Natural killer cell (primary cell): ENCODE measurements at regions not wholly inside any gene's neighbourhood (a gene's known extent, or its start where the extent isn't known, plus 50 kb on each side); places are given as distances from the start of the nearest gene placed in this dataset.

Experiments used
- ATAC-seq, 3 donors: fragments of 150-1000 bp in 2 of 3; fragments of 200-7000 bp in 1 of 3; cut with Tn5 transposase; 1 replicate in 1 of 3; 2 replicates in 2 of 3; pipeline ENCODE4 v1.10.0; 2021; ENCODE audit warnings: mild to moderate bottlenecking in 2 of 3, moderate library complexity in 2 of 3
- DNase-seq, 2 donors: peaks; one replicate each; pipeline versions ENCODE4 v3.0.0 to v3.0.0-alpha.2; 2013 to 2021; ENCODE audit warnings: mixed read lengths in 1 of 2
- H3K27ac ChIP-seq: one replicate; pipeline ENCODE4 v1.5.1; 2013; ENCODE audit warnings: mild to moderate bottlenecking, low read length
- H3K27me3 ChIP-seq: one replicate; pipeline ENCODE4 v1.6.1; 2013; ENCODE audit warnings: low read length; ENCODE audit not compliant: control insufficient read depth, insufficient read depth
- H3K36me3 ChIP-seq: one replicate; pipeline ENCODE4 v1.6.1; 2013; ENCODE audit warnings: low read length; ENCODE audit not compliant: control insufficient read depth, insufficient read depth
- H3K4me1 ChIP-seq: one replicate; pipeline ENCODE4 v1.6.1; 2013; ENCODE audit warnings: low read length; ENCODE audit not compliant: control insufficient read depth, insufficient read depth
- H3K4me3 ChIP-seq: one replicate; pipeline ENCODE4 v1.5.1; 2013; ENCODE audit warnings: low read length
- H3K9me3 ChIP-seq: one replicate; pipeline ENCODE4 v1.6.1; 2013; ENCODE audit warnings: low read length; ENCODE audit not compliant: control insufficient read depth, insufficient read depth
- H3K27ac Mint-ChIP-seq, 2 donors: one replicate each; pipeline ENCODE4 v1.8.0; 2022; ENCODE audit warnings: mild to moderate bottlenecking in 2 of 2, mixed read lengths in 2 of 2, moderate library complexity in 1 of 2
- H3K27me3 Mint-ChIP-seq, 2 donors: one replicate each; pipeline ENCODE4 v1.8.0; 2022; ENCODE audit warnings: low read depth in 2 of 2, mixed read lengths in 2 of 2
- H3K36me3 Mint-ChIP-seq: one replicate; pipeline ENCODE4 v1.8.0; 2022; ENCODE audit warnings: mixed read lengths
- H3K4me1 Mint-ChIP-seq, 2 donors: one replicate each; pipeline ENCODE4 v1.8.0; 2022; ENCODE audit warnings: mixed read lengths in 2 of 2
- H3K4me3 Mint-ChIP-seq: one replicate; pipeline ENCODE4 v1.8.0; 2022; ENCODE audit warnings: mild to moderate bottlenecking, moderate library complexity, mixed read lengths
- H3K9me3 Mint-ChIP-seq, 2 donors: one replicate each; pipeline ENCODE4 v1.8.0; 2022; ENCODE audit warnings: mixed read lengths in 2 of 2
- WGBS: methylation state at CpG from one replicate; pipeline ENCODE4 v1.1.7; 2013; ENCODE audit warnings: missing lambda C conversion rate; ENCODE audit not compliant: insufficient coverage; 5-methylcytosine and 5-hydroxymethylcytosine counted together
- intact Hi-C: fragments of 100-400 bp; cut with micrococcal nuclease; formaldehyde crosslinking; loops from one replicate; pipeline ENCODE4 v1.14.2; 2022
- TF ChIP-seq, protein P1 (sequence below): fragments of 200-600 bp; IDR thresholded peaks from one replicate; pipeline ENCODE4 v1.8.0; 2022; ENCODE audit warnings: antibody characterized with exemption

DNA sequence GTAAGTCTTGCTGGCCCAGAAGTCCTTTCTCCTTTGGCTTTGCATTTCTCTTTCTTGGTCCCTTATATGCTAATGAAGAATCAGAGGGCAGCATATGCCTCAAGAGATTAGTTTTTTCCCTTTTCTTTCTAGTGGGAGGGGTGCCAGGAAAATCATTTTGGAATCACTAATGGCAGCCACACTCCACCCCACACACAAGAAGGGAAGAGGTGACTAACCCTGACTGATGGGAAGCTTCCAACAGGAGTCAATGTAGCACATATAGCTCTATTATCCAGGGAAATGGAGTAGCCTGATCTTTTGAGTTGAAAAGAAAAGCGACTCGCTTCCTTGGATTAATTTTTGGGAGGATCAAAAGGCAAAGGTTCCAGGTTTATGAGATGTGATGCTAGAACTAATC is 225.3 kb downstream of the KIF20B start:
- H3K9me3 ChIP-seq = no peaks in the 10 kb centered on the region
- Mint-ChIP-seq H3K36me3 (no peaks in the 10 kb centered on the region), H3K27ac (no peak overlapping the region), H3K27me3 (peaks cover 0 to 2% of the 10 kb centered on the region in 2 donors), H3K9me3 (peaks cover 0 to 2% of the 10 kb centered on the region in 2 donors), H3K4me3 (no peak overlapping the region), H3K4me1 (no peaks in the 10 kb centered on the region)
- intact Hi-C loops = no loop called here
- TF ChIP-seq, protein P1, sequence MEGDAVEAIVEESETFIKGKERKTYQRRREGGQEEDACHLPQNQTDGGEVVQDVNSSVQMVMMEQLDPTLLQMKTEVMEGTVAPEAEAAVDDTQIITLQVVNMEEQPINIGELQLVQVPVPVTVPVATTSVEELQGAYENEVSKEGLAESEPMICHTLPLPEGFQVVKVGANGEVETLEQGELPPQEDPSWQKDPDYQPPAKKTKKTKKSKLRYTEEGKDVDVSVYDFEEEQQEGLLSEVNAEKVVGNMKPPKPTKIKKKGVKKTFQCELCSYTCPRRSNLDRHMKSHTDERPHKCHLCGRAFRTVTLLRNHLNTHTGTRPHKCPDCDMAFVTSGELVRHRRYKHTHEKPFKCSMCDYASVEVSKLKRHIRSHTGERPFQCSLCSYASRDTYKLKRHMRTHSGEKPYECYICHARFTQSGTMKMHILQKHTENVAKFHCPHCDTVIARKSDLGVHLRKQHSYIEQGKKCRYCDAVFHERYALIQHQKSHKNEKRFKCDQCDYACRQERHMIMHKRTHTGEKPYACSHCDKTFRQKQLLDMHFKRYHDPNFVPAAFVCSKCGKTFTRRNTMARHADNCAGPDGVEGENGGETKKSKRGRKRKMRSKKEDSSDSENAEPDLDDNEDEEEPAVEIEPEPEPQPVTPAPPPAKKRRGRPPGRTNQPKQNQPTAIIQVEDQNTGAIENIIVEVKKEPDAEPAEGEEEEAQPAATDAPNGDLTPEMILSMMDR = no peak
- H3K27me3 ChIP-seq = no peaks in the 10 kb centered on the region
- no peaks in the 10 kb centered on the region for H3K36me3 ChIP-seq
- WGBS = 93% methylated on average over 2 of the region's 2 CpGs
- ATAC-seq (no peak), DNase-seq (no peak)
- H3K27ac ChIP-seq = no peak overlapping the region
- no peak overlapping the region for H3K4me3 ChIP-seq
- H3K4me1 ChIP-seq = no peaks in the 10 kb centered on the region

DNA sequence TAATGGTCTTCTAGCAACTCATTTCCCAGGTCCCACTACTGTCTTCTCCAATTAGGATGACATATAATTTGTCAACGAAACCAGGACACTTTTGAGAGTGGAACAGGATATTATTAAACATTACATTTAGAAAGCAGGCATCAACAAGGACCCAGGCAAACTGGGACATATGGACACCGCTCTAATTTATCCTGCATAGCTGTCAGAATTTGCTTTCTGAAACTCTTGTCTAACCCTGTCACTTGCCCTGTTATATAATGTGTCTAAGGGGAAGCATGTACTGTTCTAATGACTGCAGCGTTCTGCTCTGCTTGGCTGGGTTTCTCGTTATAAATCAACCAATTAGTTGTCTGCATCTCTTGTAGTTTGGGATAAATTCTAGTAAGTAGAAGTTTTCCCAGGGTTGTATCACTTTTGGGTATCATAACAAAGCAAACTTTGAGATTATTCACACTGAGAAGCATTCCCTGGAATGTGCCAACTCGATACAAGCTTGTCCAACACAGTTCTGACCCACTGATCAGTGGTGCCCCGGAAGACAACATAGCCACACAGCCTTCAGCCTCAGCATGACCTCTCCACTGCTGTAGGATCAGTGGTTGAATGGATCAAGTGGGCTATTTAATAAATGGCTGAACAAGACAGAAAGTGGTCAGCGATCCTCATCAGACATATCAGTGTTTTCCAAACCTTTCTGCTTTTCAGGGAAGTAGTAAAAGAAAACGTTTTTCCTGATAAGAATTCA is 228.1 kb downstream of the KIF20B start:
- H3K27ac Mint-ChIP-seq = no peak overlapping the region
- H3K27ac ChIP-seq = no peak overlapping the region
- DNase-seq (no peak), ATAC-seq (no peak)
- TF ChIP-seq, protein P1 = no peak
- H3K4me1 Mint-ChIP-seq = no peaks in the 10 kb centered on the region
- peaks cover 0 to 2% of the 10 kb centered on the region in 2 donors for H3K27me3 Mint-ChIP-seq
- no peak overlapping the region for H3K4me3 Mint-ChIP-seq
- H3K27me3 ChIP-seq = no peaks in the 10 kb centered on the region
- no peaks in the 10 kb centered on the region for H3K36me3 ChIP-seq
- H3K9me3 Mint-ChIP-seq = peaks cover 0 to 2% of the 10 kb centered on the region in 2 donors
- intact Hi-C loops = no loop called here
- no peaks in the 10 kb centered on the region for H3K36me3 Mint-ChIP-seq
- WGBS = 77% methylated on average over 6 of the region's 8 CpGs
- H3K4me3 ChIP-seq = no peak overlapping the region
- no peaks in the 10 kb centered on the region for H3K4me1 ChIP-seq
- H3K9me3 ChIP-seq = no peaks in the 10 kb centered on the region

DNA sequence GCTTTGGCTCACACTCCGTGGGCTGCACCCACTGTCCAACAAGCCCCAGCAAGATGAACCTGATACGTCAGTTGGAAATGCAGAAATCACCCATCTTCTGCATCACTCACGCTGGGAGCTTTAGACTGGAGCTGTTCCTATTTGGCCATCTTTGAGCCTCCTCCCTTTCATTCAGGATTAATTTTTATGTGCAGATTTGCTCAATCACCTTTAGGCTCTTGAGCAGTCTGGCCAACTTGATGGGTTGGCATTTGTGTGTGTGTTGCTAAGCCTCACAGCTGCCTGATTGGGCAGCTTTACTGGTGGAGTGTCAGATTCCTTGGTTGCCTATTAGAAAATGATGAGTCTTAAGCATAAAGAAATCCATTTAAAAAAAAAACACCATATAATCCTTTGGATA is 236.1 kb downstream of the KIF20B start:
- Mint-ChIP-seq H3K36me3 (no peaks in the 10 kb centered on the region), H3K4me1 (peaks cover 0 to 4% of the 10 kb centered on the region in 2 donors), H3K27me3 (no peaks in the 10 kb centered on the region), H3K27ac (no peak overlapping the region), H3K9me3 (peaks cover 0 to 2% of the 10 kb centered on the region in 2 donors), H3K4me3 (no peak overlapping the region)
- intact Hi-C loops = no loop called here
- no peak for ATAC-seq
- TF ChIP-seq, protein P1 = no peak
- WGBS = 86% methylated on average over 3 of the region's 3 CpGs
- no peaks in the 10 kb centered on the region for H3K9me3 ChIP-seq
- no peak overlapping the region for H3K4me3 ChIP-seq
- H3K27me3 ChIP-seq = no peaks in the 10 kb centered on the region
- H3K27ac ChIP-seq = no peak overlapping the region
- no peaks in the 10 kb centered on the region for H3K36me3 ChIP-seq
- DNase-seq = no peak
- no peaks in the 10 kb centered on the region for H3K4me1 ChIP-seq

DNA sequence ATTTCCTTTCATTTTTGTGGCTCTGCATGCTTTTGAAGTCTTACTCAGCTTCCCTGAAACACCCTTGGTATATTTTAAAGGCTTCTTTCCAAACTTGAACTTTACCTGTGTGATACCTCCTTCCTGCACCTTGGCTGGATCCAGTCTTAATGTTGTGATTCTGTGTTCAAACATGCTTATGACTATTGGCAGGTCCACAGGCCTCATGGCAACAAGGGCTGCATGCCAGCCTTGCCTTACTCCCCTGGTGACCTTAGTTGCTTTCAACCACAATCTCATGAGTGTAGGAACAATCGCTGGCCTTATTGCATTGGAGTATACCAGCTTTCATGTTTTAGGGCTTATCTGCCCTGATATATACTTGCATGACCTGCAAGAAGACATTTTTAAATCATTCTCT is 238.7 kb downstream of the KIF20B start:
- Histone ChIP-seq H3K4me1 (no peaks in the 10 kb centered on the region), H3K27ac (no peak overlapping the region), H3K4me3 (no peak overlapping the region), H3K9me3 (no peaks in the 10 kb centered on the region), H3K36me3 (no peaks in the 10 kb centered on the region), H3K27me3 (no peaks in the 10 kb centered on the region)
- ATAC-seq (no peak), DNase-seq (no peak)
- intact Hi-C loops = no loop called here
- H3K27ac Mint-ChIP-seq = no peak overlapping the region
- H3K9me3 Mint-ChIP-seq = peaks cover 0 to 2% of the 10 kb centered on the region in 2 donors
- H3K27me3 Mint-ChIP-seq = peaks cover 0 to 2% of the 10 kb centered on the region in 2 donors
- H3K4me1 Mint-ChIP-seq = peaks cover 0 to 4% of the 10 kb centered on the region in 2 donors
- no peaks in the 10 kb centered on the region for H3K36me3 Mint-ChIP-seq
- 89% methylated on average over 1 of the region's 1 CpG for WGBS
- H3K4me3 Mint-ChIP-seq = no peak overlapping the region
- TF ChIP-seq, protein P1 = no peak
